ENCODE measurements at regions not wholly inside any gene's neighbourhood (a gene's known extent, or its start where the extent isn't known, plus 50 kb on each side); places are given as distances from the start of the nearest gene placed in this dataset.
A peak's percentile ranks its signal among the peaks of the same experiment; 100 is the strongest.

DNA sequence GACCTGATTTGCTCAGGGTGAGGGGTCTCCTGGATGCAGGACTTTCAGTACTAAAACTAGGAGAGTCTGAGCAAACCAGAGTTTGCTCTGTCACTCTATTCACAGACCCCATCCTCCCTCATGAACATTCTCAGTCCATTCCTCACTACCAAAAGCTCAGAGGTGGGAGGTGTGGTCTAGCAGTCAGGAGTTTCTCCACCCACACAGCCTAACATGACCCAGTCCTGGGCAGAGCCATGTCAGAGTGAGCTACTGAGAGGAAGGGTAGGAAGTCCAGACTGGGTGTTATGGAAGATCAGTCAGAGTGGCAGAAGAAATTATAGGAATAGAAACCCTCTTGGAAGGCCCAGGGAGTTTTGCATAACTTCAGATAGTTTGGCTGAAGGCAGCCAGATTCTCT is 113.3 kb upstream of the GRAMD2B start:
- DNase-seq = no peak

DNA sequence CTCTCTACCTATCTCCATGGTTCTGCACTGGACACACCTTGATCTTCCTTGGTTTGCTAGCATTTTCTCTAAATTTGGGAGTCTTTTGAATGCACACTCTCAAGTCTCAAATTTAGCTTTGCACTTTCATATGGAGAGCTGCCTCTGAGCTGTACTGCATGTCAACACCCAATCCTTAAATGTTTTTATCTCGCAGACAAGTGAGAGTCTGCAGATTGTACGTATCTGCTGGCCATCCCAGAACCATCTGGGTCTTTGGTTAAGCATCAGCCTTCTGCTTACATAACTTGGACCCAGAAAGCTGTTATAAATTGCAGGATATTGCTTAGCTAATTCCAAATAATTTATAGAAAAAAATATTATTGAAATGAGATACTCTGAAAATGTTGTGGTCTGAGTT is 111.4 kb upstream of the GRAMD2B start:
- no peak for DNase-seq

GRCh38 chr5:126315341-126315740 is 107.9 kb upstream of the GRAMD2B start:
- DNase-seq = no peak

- DNase-seq = no peak
These were observed 90.9 kb upstream of the GRAMD2B start for GRCh38 chr5:126332326-126332725.

DNA sequence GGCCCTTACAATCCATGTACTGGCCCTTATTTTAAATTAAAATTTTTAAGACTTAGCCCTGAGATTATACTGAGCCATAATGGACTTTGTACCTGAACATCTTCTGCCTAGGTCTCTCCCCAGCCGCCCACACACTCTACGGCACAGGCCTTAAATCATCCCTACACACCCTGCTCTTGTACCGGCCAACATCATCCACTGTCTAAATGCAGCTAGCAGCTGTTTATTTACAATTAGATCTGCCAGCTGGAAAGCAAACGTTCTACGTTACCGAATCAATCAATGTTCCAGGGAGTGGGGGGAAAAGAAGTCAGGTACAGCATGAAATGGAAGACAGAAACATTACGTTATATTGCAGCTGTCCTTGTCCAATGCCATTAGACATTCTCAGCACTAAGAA is 88.4 kb upstream of the GRAMD2B start:
- DNase-seq = no peak

DNA sequence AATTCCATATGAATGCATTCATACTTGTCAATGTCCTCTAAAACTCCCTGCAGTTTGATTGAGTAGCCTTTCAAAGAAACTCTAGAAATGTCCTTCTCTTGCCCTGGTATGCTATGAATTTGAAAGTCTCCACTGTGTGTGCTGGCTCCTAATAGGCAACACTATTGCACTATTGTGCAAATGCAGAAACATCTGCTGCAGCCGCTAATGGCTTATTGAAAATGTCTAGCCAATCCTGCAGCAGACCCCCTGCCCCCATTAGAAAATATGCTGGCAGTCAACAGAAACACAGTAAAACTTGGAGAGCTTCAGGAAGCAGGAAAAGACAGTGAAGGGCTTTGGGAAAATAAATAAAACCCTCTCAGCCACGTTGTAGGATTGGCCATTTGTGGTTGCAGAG is 87.3 kb upstream of the GRAMD2B start:
- DNase-seq = no peak

GRCh38 chr5:126338635-126339034 is 84.6 kb upstream of the GRAMD2B start:
- DNase-seq = no peak

DNA sequence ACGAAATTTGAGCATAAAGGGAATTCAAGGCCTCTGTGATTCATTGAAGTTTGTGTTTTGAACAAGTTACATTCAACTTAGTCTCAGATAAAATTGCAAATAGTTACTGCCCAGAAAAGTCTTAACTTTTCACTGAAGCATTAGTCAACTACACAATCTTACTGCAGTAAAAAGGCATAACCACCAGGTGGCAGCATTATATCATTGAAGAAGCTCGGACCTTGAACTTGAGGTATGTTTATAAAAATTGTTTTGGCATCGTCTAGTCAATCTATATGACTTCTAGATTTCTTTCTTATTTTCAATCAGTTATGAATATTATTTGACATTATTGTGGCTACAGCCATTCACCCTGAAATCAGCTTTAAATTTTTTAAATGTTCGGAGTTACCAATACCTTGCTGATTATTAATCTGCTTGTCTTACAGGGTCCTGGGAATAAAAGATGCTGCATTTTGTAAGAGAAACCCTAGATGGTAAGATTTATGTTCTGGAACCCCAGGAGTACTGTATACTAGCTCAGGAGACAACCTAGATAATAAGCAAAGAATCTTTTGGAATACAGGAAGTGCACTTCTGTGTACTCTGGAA is 83.9 kb upstream of the GRAMD2B start:
- peak; percentile 75 for DNase-seq

DNA sequence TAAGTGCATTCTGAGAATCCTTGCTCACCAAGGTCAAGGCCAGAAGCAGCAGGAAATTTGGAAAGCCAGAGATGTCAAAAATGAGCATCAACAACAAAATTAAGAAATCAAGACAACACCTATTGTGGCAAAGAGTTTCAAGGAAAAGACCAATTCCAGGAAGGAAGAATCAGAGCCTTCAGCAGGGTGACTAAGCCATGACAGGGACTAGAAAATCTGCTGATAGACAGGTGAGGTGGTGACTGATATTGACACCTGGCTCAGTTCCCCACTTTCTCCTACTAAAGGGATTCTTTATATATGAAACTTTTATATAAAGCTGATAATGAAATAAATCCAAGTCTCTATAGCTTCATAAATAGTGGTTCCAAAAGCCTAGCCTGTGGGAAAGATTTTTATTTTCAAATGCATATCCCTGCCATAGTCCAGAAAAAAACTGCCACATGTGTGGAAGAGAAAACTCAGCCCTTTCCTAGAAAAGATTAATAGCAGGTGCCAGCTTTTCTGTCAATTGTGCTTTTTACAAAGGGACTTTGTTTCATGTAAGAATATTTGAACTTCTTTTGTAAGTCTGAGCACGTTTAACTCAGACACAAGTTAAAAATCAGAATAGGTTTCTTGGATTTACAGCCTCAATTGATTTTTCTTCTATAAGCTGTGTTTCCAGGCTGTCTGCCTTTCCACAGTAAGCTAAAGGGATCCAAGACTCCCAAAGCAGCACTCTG is 81.1 kb upstream of the GRAMD2B start:
- no peak for DNase-seq

DNA sequence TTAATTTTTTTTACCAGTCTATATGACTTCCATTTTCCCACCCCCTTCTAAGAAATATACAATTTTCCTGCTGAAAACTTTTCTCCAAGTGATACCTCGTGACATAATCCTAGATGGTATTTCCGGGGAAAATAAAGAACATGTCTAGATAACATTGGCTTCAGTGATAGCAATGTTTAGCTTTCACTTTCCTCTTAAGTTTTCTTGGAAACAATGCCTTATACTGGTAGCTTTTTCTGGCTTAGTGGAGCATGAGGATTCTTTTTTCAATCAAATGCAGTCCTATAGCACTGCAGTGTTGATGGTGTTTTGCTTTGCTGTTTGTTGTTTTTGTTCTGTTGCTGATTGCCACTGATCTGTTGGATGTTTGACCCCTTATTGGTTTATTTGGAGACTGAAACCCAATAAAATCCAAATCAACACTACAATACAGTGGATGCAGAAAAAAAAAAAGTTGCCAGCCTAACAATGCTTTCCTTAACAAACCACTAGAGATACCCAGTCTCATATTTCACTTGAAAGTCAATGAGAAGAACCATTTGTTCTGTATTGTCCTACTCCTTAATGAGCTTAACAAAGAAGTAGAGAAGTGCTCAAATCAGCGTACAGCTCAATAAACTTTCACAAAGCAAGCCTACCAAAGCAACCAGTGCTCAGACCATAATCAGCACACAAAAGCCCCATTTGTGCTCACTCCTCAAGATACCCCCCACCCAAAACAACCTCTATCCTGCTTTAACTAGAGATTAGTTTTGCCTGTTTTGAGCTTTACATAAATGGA is 74.2 kb upstream of the GRAMD2B start:
- DNase-seq = no peak

DNA sequence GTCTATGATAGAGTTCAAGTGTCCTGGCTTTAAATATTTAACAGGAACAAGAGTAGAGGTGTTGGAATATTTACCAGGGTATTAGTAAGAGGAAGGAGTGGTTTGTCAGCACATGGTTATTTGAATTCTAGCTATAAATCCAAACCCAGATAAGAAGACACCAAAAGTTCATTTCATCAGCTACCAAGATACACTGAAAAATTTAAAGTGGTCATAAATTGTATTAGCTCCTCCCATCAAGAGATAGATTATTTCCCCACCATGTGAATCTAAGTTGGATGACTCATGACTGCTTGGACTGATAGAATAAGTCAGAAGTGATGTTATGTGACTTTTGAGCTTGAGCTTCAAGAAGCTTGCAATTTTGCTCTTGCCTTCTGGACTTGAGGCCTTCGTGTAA is 72.1 kb upstream of the GRAMD2B start:
- no peak for DNase-seq

DNA sequence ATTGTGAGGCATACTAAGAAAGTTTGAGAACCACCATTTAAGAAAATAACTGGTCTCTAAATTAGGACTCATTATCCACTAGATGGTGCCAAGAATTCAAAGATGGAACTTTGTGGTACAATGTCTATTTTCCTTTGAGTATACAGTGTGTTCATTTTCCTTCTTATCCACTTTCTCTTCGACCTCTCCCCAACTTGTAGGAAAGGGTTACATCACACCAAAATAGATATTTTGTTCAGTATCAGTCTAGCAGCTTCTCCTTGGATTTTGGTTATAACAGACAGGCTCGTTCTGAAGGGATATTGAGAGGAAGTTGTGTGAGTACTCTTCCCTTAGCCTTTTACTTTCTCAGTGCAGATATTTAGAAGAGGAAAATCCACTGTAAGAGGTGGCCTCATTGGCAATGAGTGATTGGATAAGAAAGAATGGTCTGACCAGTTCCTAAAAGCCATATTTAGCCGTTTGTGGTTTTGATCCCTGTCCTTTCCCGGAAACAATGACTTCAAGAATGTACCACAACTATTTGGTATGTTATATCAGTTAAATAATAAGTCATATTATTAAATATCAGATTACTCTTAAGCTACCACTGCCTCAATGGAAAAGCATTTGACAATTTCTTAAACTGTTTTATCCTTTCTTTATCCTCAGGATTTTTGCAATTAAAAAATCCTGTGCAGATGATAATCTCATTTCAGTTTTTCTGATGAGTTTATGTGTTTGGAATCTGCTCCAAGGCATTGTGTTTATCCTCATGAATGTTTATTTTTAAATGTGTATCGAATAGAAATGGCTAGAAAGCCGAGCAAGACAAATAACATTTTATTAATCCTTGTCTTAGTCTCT is 69.0 kb upstream of the GRAMD2B start:
- DNase-seq = peak; percentile 54

- DNase-seq = peak; percentile 6
These were observed 68.1 kb upstream of the GRAMD2B start for GRCh38 chr5:126354858-126355731.

GRCh38 chr5:126355940-126356339 is 67.3 kb upstream of the GRAMD2B start:
- DNase-seq = no peak

DNA sequence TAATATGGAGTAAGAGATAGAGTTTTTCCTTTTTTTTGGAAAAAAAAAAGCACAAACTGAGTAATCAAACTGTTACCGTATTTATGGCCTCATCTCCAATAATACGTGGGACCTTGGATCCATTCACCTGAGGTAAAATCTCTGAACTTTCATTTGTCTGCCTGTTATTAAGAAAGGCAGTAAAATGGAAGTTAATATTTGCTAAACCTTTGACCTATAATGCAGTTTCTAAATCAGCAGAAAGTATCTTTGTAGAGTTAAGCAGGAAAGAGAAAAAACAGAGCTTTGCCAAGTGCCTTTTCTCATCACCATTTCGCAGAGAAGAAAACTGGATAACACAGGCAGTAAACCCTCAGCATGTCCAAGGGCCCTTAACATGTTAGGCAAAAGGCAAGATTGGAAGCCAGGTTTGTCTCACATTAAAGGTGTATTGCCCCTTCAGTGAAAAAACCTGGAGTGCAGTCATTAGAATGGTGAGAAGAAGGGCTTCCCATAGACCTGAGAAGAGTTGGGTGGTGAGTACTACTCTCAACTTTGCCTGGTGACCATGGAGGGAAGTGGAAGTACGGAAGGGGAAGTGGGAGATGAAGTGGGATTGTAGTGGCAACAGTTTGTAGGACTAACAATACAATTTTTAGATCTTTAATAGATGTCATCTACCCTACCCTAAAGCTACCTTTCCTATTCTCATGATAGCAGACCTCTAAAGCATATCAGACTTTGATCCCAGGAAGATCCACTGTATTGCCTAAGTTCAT is 65.4 kb upstream of the GRAMD2B start:
- DNase-seq = no peak

DNA sequence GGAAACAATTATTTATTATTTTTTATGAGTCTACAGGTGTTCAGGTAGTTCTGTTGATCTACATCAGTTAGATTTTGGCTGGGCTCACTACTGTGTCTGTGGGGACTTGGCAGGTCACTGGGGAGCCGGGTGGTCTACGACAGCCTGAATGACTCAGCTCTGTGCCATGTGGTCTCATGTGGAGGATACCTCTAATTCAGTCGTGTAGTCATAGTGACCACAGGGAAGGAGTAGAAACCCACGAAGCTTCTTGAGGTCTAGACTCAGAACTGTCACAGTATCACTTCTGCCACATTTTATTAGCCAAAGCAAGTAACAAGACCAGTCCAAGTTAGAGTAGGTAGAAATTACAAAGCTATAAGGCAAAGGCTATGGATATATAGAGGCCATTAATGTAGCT is 64.7 kb upstream of the GRAMD2B start:
- no peak for DNase-seq

GRCh38 chr5:126359884-126360283 is 63.3 kb upstream of the GRAMD2B start:
- DNase-seq = no peak

DNA sequence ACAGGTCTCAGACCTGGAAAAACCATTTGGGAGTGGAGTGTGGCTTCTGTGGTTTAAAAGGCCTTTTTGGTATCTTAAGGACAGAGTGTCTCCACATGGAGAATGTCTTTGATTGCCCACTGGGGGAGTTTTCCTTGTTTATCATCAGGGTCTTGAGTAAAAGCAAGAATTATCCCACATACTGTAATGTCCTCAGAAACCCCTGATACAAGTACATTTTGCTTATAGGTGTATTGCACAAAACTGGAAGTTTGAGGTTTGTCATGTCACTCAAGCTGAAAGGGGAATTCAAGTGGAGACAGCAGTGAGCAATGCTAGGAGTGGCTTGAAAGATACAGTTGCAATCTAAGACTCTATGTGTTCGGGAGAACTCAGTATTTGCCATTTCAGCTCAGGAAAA is 62.7 kb upstream of the GRAMD2B start:
- no peak for DNase-seq

- DNase-seq = no peak
These were observed 59.6 kb upstream of the GRAMD2B start for GRCh38 chr5:126363658-126364057.

DNA sequence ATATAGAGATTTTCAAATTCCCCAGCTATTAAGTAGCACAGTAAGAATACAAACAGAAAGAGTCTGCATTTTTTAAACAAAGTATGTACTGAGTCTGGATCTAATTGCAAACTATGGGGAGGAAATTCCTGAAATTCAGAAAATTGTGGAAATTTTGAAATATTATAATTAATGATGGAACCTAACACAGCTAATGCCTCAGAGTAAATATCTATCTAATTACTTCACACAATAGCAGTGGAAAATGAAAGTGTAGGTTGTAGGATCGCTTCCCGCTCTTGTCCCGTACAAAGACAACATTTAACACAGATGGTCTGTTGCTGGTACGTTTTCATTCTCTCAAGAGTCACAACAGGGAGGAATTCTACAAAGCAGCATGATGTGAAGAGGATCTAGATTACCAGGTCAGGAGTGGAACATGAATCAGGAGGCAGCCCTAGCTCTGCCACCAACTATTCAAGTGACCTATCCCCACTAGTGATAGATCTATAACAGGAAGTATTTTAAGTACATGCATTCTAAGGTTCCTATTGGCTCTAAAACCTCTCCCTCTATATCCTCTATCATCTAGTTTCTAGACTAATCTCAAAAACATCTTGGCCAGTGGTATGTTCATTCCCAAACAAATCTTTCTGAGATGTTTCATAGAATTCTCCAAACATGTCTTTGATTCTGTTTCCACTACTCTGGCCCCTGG is 58.9 kb upstream of the GRAMD2B start:
- DNase-seq = no peak
